SK-N-SH (cell line): ENCODE measurements at regions not wholly inside any gene's neighbourhood (a gene's known extent, or its start where the extent isn't known, plus 50 kb on each side); places are given as distances from the start of the nearest gene placed in this dataset.

Source experiments
- CTCF ChIA-PET: fragments of 300-600, 350-600 bp; formaldehyde crosslinking; extraction: SDS; loops from one replicate; lab custom pipeline; 2021; lab: Yijun Ruan, JAX
- POLR2A ChIA-PET: fragments of 350-600 bp; sonication (Branson Sonifier 250); formaldehyde crosslinking; extraction: SDS; loops from one replicate; lab custom pipeline; 2020; ENCODE audit warnings: antibody characterized with exemption, inconsistent platforms; lab: Yijun Ruan, JAX
- DNase-seq: peaks from one replicate; pipeline ENCODE4 v3.0.0; 2012
- H2AFZ ChIP-seq: fragments of 200-600 bp; sonication (generic); 2 replicates; pipeline ENCODE4 v1.8.1; 2016; ENCODE audit warnings: antibody characterized with exemption, mild to moderate bottlenecking, low read depth
- H3F3A ChIP-seq: fragments of 200-600 bp; sonication (generic); replicated peaks from 2 replicates; pipeline ENCODE3; 2016; ENCODE audit warnings: antibody characterized with exemption, mild to moderate bottlenecking; ENCODE audit not compliant: insufficient read depth
- H3K27ac ChIP-seq, 2 experiments: fragments of 200-500 bp in 1 of 2; fragments of 200-600 bp in 1 of 2; sonication (Bioruptor generic) in 1 of 2; sonication (generic), shearing (Covaris generic) in 1 of 2; 2 replicates each; pipeline versions ENCODE4 v1.5.1 to v1.6.1; 2014 to 2016; ENCODE audit warnings: low read depth in 2 of 2, inconsistent platforms in 1 of 2, low read length in 1 of 2, mild to moderate bottlenecking in 1 of 2, mixed read lengths in 1 of 2
- H3K27me3 ChIP-seq: fragments of 200-600 bp; sonication (generic), shearing (Covaris generic); 2 replicates; pipeline ENCODE4 v1.6.1; 2016; ENCODE audit warnings: mixed run types; ENCODE audit not compliant: insufficient read depth
- H3K36me3 ChIP-seq, 2 experiments: fragments of 200-500 bp in 1 of 2; fragments of 200-600 bp in 1 of 2; sonication (Bioruptor generic) in 1 of 2; sonication (generic) in 1 of 2; replicated peaks in 1 of 2; 2 replicates each; pipeline versions ENCODE3 to v1.5.1; 2014 to 2016; ENCODE audit warnings: low read length in 1 of 2, mild to moderate bottlenecking in 1 of 2; ENCODE audit not compliant: insufficient read depth in 2 of 2, control insufficient read depth in 1 of 2
- H3K4me1 ChIP-seq, 2 experiments: fragments of 200-500 bp in 1 of 2; fragments of 200-600 bp in 1 of 2; sonication (Bioruptor generic) in 1 of 2; sonication (generic), shearing (Covaris generic) in 1 of 2; 2 replicates each; pipeline versions ENCODE4 v1.5.1 to v1.6.1; 2014 to 2016; ENCODE audit warnings: low read depth in 1 of 2, low read length in 1 of 2, mixed run types in 1 of 2; ENCODE audit not compliant: insufficient read depth in 2 of 2, control insufficient read depth in 1 of 2
- H3K4me2 ChIP-seq: fragments of 200-600 bp; sonication (generic), shearing (Covaris generic); 2 replicates; pipeline ENCODE4 v1.6.1; 2017; ENCODE audit warnings: mixed run types
- H3K4me3 ChIP-seq, 2 experiments: fragments of 200-500 bp in 1 of 2; fragments of 200-600 bp in 1 of 2; sonication (Bioruptor generic) in 1 of 2; sonication (generic), shearing (Covaris generic) in 1 of 2; 2 replicates each; pipeline versions ENCODE4 v1.5.1 to v1.8.1; 2014 to 2016; ENCODE audit warnings: low read depth in 2 of 2, inconsistent platforms in 1 of 2, low read length in 1 of 2, mild to moderate bottlenecking in 1 of 2, mixed read lengths in 1 of 2, moderate library complexity in 1 of 2
- H3K79me2 ChIP-seq: fragments of 200-600 bp; sonication (generic); 2 replicates; pipeline ENCODE4 v1.8.1; 2017; ENCODE audit warnings: mild to moderate bottlenecking; ENCODE audit not compliant: insufficient read depth
- H3K9ac ChIP-seq: fragments of 200-600 bp; sonication (generic); 2 replicates; pipeline ENCODE4 v1.6.1; 2017; ENCODE audit warnings: mixed run types
- H3K9me2 ChIP-seq: fragments of 200-600 bp; sonication (generic); 2 replicates; pipeline ENCODE4 v1.6.1; 2017; ENCODE audit warnings: mixed run types
- H3K9me3 ChIP-seq: fragments of 200-600 bp; sonication (generic); 2 replicates; pipeline ENCODE4 v1.6.1; 2017; ENCODE audit warnings: mixed run types, mild to moderate bottlenecking, moderate library complexity
- H4K20me1 ChIP-seq: fragments of 200-600 bp; sonication (generic); 2 replicates; pipeline ENCODE4 v1.6.1; 2017; ENCODE audit warnings: mild to moderate bottlenecking, mixed run types; ENCODE audit not compliant: insufficient read depth
- CTCF ChIP-seq: fragments of 200-600 bp; sonication (generic); IDR thresholded peaks from 2 replicates; pipeline ENCODE4 v1.6.1; 2017; ENCODE audit warnings: antibody characterized with exemption, mild to moderate bottlenecking, moderate library complexity
- EP300 ChIP-seq, 2 experiments: IDR thresholded peaks; 2 replicates each; pipeline versions ENCODE4 v1.4.0 to v1.6.1; 2012; ENCODE audit warnings: borderline replicate concordance in 1 of 2, low read depth in 1 of 2, low read length in 1 of 2
- EZH2phosphoT487 ChIP-seq: fragments of 200-600 bp; sonication (generic); IDR thresholded peaks from 2 replicates; pipeline ENCODE4 v1.6.1; 2017; ENCODE audit warnings: low read depth, mixed run types, mild to moderate bottlenecking, antibody characterized with exemption, moderate library complexity, borderline replicate concordance
- FOXJ3 ChIP-seq: sonication (generic); formaldehyde crosslinking; IDR thresholded peaks from 2 replicates; pipeline ENCODE4 v1.5.1; 2020; ENCODE audit warnings: mild to moderate bottlenecking, missing genetic modification reagents
- GABPA ChIP-seq: IDR thresholded peaks from 2 replicates; pipeline ENCODE4 v1.4.0; 2012; ENCODE audit warnings: low read depth, mild to moderate bottlenecking
- IRF3 ChIP-seq: fragments of 150-350 bp; IDR thresholded peaks from 2 replicates; pipeline ENCODE4 v1.6.1; 2016; ENCODE audit warnings: mild to moderate bottlenecking, low read depth, low read length
- JUND ChIP-seq: IDR thresholded peaks from 2 replicates; pipeline ENCODE4 v1.4.0; 2012
- MEF2A ChIP-seq: IDR thresholded peaks from 2 replicates; pipeline ENCODE4 v1.4.0; 2012; ENCODE audit warnings: low read depth, borderline replicate concordance
- NFIC ChIP-seq: IDR thresholded peaks from 2 replicates; pipeline ENCODE4 v1.4.0; 2012; ENCODE audit warnings: borderline replicate concordance
- NRF1 ChIP-seq: IDR thresholded peaks from 2 replicates; pipeline ENCODE4 v1.6.1; 2012; ENCODE audit warnings: low read depth, mild to moderate bottlenecking, low read length
- RAD21 ChIP-seq: IDR thresholded peaks from 2 replicates; pipeline ENCODE4 v1.6.1; 2012; ENCODE audit warnings: mild to moderate bottlenecking, low read length
- RCOR1 ChIP-seq: fragments of 150-350 bp; IDR thresholded peaks from 2 replicates; pipeline ENCODE4 v1.6.1; 2017; ENCODE audit warnings: antibody characterized with exemption, low read length
- RFX5 ChIP-seq: IDR thresholded peaks from 2 replicates; pipeline ENCODE4 v1.6.1; 2012; ENCODE audit warnings: mild to moderate bottlenecking, improper control_type of control experiment, low read length
- SIN3A ChIP-seq: IDR thresholded peaks from 2 replicates; pipeline ENCODE4 v1.6.1; 2012; ENCODE audit warnings: low read depth, mild to moderate bottlenecking, low read length, moderate library complexity, borderline replicate concordance
- SMC3 ChIP-seq: IDR thresholded peaks from 2 replicates; pipeline ENCODE4 v1.6.1; 2012; ENCODE audit warnings: low read depth, low read length, improper control_type of control experiment
- TAF1 ChIP-seq: IDR thresholded peaks from 2 replicates; pipeline ENCODE4 v1.6.1; 2012; ENCODE audit warnings: low read depth, mild to moderate bottlenecking, low read length, moderate library complexity, borderline replicate concordance
- TCF12 ChIP-seq: IDR thresholded peaks from 2 replicates; pipeline ENCODE4 v1.4.0; 2012
- TEAD4 ChIP-seq: IDR thresholded peaks from 2 replicates; pipeline ENCODE4 v1.4.0; 2012; ENCODE audit warnings: mild to moderate bottlenecking, borderline replicate concordance; ENCODE audit not compliant: insufficient read depth
- USF1 ChIP-seq: IDR thresholded peaks from 2 replicates; pipeline ENCODE4 v1.4.0; 2012; ENCODE audit warnings: low read depth, borderline replicate concordance
- WGBS: methylation state at CpG from one replicate; pipeline ENCODE4 v1.1.6; 2017; ENCODE audit warnings: low lambda C conversion rate; 5-methylcytosine and 5-hydroxymethylcytosine counted together
- TF ChIP-seq, protein P1 (sequence below): IDR thresholded peaks from 2 replicates; pipeline ENCODE4; 2012

DNA sequence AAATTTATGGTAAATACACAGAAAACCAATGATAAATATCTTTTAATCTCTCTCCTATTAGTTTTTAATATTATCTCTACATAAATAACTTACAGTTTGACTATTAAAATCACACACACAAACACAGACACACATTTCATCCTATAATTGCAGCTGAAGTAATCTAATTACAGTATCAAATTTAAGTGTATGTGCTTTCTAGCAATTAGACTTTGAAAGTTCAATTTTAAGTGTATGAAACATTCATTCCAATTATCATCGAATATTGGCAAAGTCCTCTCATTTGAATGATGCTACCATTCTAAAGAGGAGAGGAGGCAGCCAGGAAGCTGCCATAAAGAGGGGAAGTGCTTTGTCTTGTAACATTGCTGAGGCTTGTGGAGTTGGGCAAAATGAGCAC lies 221.2 kb upstream of the PABPC4L start (continued):
- TF ChIP-seq, protein P1, sequence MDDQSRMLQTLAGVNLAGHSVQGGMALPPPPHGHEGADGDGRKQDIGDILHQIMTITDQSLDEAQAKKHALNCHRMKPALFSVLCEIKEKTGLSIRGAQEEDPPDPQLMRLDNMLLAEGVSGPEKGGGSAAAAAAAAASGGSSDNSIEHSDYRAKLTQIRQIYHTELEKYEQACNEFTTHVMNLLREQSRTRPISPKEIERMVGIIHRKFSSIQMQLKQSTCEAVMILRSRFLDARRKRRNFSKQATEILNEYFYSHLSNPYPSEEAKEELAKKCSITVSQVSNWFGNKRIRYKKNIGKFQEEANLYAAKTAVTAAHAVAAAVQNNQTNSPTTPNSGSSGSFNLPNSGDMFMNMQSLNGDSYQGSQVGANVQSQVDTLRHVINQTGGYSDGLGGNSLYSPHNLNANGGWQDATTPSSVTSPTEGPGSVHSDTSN, result no peak
- TF ChIP-seq RFX5, result no peak
- TF ChIP-seq, all 33 proteins: peak for 0

GRCh38 chr4:134421734-134422133 lies 220.1 kb upstream of the PABPC4L start:
- TF ChIP-seq, protein P1, result peak; percentile 68; the same call in 1 of the 2 replicates
- TF ChIP-seq EP300 (IDR thresholded peaks at IDR 0.05; ENCODE audit: borderline replicate concordance in 1 of 2, low read depth in 1 of 2, low read length in 1 of 2), result peak; percentile 44 to 84; a peak in 2 of 4 replicates
- peak; percentile 81 for TF ChIP-seq RCOR1
- TF ChIP-seq GABPA, result no peak
- TF ChIP-seq TCF12, result peak; percentile 91
- peak; percentile 53; the same call in 1 of the 2 replicates for TF ChIP-seq TEAD4
- TF ChIP-seq IRF3, result no peak
- TF ChIP-seq USF1, result no peak
- TF ChIP-seq SIN3A, result no peak
- TF ChIP-seq NRF1, result no peak
- TF ChIP-seq EZH2phosphoT487, result no peak
- TF ChIP-seq MEF2A, result 0 out of 2 replicates have a peak, but pooled peaks have one; percentile 12
- TF ChIP-seq NFIC, result peak; percentile 37; the same call in 1 of the 2 replicates
- no peak for TF ChIP-seq TAF1
- no peak for TF ChIP-seq RAD21
- peak; percentile 40; the same call in 1 of the 2 replicates for TF ChIP-seq JUND
- TF ChIP-seq SMC3, result no peak
- TF ChIP-seq FOXJ3, result no peak
- no peak for TF ChIP-seq CTCF

More at GRCh38 chr4:134421734-134422133, 220.1 kb upstream of the PABPC4L start:
- Histone ChIP-seq H3K36me3 (no peaks in the 10 kb centered on the region), H2AFZ (no peak overlapping the region), H3K9me3 (no peaks in the 10 kb centered on the region), H3K27ac (no peak overlapping the region; a peak in 1 of 4 replicates), H3K27me3 (no peaks in the 10 kb centered on the region), H3K79me2 (no peaks in the 10 kb centered on the region), H4K20me1 (no peaks in the 10 kb centered on the region), H3K4me2 (no peak overlapping the region), H3K4me1 (no peaks in the 10 kb centered on the region; a peak in 1 of 4 replicates), H3K9me2 (no peaks in the 10 kb centered on the region), H3K4me3 (no peak overlapping the region), H3F3A (no peaks in the 10 kb centered on the region), H3K9ac (no peak overlapping the region)
- 1% methylated on average over 3 of the region's 3 CpGs for WGBS
- ChIA-PET CTCF (interaction anchor here (0.8 kb wide), 1 partner anchor 9 kb away, joined by 3 read pairs; no protein-coding TSS in a partner anchor), POLR2A (no interaction called here)
- peak; percentile 3 for DNase-seq
